DMS114 treated with DMSO at 0.1 percent for 48 hours (cell line): ENCODE measurements at regions not wholly inside any gene's neighbourhood (a gene's known extent, or its start where the extent isn't known, plus 50 kb on each side); places are given as distances from the start of the nearest gene placed in this dataset.

Experiments used
- DNase-seq: peaks from one replicate; lab custom pipeline; 2025; ENCODE audit not compliant: unreplicated experiment; lab: John Stamatoyannopoulos, UW

DNA sequence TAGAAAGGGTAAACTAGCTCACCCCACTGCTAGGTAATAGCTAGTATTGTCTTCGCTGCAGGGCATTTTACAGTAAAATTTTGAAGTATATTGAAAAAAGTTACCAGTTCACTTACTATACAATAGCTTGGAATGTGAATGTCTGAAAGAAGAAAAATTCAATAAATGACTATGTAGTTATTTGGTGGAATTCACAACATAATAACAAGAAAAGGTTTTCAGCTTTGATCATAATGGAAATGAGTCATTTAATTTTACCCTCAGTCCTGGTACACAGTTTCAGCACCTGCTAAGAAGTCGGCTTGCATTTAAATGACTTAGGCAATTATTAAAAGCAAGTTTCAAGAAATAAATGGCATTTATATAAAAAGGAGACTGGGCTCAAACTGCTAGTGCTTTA, 90.4 kb downstream of the NUP35 start:
- DNase-seq: no peak

DNA sequence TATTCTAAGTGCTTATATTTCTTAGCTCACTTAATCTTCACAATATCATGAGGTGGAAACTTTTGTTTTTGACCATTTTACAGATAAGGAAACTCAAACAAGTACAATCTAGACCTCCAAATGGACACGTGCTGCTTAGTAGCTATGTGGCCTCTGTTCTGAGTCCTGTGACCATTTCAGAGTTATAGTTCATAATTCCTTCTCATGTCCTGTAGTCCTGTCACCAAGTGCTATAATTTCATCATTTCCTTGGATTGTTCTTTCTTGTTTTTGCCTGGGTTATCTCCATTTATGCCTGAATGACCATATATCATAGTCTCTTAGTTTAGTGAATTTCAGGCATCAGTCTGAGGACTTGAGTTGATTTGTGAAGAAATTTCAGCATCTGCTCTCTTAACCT, 91.7 kb downstream of the NUP35 start:
- DNase-seq: no peak

DNA sequence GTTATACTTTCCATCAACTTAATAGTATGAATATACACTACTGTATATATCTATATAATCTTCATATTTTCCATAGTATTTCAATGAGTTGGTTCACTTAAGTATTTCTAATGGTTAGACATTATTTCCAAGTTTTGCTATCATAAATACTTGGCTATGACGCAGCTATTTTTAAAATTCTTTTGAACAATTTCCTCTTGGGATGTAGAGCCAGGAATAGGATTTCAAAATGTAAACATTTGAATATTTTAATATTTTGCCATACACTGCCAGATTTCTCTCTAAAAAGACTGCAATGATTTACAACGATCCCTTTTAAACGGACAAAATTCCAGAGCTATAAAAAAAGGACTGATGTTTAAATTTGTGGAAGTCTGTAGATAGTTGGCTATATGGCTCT, 95.6 kb downstream of the NUP35 start:
- no peak for DNase-seq

DNA sequence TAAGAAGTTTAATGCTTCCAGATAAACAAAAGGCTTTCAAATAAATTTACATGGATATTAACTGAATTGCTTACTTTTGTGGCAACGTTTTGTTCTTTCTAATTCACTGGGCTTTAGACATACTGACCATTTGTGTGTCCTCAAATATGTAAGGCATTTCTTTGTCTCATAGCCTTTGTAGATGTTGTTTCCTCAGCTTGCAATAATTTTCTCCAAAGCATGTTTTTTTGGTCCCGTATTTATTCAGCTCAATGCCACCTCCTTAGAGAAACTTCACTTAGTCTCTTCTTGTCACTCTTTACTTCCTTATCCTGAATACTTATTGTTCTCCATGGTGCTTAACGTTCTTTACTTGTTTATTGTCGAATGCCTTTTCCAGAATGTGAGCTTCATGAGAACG, 98.5 kb downstream of the NUP35 start:
- no peak for DNase-seq

DNA sequence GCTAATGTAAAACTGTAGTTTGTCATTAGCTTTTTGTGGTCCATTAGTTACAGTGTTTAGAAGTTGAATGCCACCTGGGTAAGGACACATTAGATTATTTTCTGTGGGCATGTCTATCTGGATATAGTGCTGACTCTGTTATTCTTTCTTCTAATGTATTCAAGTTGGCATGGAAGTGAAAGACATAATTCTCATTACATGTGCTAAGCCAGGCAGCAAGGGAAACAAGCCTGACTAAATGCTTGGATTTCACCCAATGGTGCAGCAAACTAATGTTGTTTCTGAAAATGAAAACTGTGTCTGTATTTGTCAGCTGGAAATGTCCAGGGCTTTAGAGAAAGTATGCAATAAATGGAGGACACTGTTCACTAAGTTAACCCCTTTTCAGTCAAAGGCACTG, 100.7 kb downstream of the NUP35 start:
- no peak for DNase-seq

DNA sequence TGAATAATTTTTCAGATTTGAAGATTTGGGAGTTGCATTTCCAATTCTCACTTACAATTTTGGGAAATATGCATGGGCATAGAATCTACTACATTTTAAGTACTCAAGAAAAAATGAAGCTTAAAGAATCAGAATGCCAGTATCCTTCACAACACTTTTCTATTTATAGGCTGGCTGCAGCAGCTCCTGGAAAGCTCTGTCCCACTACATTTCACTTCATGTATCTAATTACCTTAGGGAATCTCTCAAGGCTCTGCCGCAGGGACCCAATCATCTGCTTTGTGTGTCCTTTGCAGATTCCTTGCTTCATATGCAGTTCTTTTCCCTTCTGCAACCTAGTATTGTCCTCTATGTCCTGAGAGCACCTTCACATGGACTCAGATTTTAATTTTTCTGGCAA, 102.9 kb downstream of the NUP35 start:
- DNase-seq: no peak

DNA sequence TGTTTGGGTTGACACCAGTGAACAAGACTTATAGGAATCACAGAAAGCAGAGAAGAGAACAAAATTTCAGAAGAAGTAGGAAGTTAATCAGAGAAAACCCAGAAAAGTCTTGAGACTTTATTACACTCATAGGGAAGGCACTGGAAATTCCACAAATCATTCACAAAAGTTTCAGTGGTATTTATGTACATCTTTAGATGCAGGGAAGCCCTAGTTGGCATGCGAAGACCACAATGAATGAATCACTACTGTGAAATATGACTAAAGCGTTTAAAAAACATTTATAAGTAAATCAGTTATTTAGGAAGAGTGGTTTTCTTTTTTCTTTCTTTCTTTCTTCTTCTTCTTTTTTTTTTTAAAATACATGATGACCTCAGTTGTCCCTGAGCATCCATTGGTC, 105.1 kb downstream of the NUP35 start:
- DNase-seq: no peak

DNA sequence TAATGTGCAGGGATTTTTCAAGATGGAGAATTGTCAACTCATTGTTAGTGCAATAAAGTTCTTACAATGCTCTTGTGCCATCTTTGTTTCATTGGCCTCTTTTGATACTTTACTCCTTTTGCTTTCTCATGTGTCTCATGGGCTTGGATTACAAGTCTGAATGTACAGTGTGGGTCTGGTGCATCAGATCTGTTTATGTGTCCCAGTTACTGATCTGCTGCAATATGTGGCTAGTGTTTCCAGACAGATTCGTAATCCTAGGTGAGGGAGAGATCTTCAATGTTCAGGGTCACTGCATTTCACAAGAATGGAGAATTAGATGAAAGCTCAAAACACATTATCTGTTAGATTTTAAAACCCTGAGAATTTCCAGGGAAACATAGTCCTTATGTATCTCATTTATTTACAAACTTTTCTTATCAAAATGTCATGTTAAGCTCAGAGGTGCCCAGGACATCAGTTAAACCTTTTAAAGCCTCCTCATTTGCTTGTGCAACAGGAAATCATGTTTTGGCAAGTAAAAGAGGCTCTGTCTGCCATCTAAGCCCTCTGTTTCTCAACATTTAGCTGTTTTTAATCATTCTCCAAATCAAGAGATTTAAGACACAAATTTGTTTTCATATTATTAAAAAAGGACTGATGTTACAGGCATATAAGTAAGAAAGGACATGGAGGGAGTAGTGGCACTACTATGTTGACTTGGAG, 108.1 kb downstream of the NUP35 start:
- no peak for DNase-seq

DNA sequence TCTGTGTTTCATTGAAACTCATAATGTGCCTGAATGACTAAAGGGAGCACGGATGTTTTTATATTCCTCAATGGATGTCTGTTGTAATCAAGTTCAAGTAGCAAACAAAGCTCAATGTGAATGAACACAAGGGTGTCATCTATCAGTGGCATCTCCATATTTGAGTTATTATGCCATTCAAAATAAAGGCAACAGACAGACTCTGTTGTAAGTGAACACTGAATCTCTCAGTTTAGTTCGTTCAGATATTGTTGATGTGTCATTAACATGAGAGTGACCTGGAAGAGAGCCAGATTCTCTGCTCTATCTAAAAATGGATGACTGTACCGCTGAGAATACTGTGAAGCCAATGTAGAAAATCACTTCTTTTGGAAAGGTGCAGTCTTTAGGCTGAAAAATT, 118.7 kb downstream of the NUP35 start:
- no peak for DNase-seq

DNA sequence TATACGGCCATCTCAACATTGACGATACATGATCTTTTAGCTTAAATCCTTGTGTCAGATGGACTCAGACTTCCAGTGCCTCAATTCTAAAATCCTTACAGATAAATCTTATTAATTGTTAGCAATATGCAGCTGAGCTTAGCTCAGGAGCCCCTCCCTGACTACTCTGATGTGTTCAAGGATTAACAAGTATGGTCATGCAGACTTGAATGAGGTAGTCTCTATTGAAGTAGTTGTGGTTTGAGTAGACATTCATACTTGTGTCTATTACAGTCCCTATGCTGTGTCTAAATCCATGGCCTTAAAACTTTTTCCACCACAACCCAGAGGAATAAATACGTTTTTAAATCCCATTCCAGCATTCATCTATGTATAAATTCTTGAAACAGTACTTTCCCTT, 119.5 kb downstream of the NUP35 start:
- no peak for DNase-seq

DNA sequence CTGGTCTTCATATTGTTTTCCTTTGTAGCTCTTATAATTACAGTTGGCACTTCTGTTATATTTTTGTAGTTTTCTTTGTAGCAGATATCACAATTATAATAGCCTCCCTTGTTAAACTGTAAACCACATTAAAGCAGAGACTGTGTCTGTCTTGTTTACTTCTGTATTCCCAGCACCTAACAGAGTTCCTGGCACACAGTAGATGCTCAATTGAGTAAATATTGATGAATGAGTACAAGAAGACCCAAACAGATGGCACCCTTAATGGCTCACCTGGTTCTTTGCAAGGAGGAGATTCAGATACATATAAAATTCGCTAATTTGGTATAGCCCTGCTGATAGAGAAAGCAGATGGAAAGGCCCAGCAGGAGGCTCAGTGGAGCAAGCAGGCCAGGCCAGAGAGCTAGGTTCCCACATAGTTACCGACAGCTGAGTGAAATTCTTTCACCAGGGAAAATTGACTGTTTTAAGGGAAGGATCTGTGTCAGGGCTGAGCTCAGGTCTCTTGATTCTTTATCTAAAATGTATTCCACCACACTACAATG, 120.1 kb downstream of the NUP35 start:
- DNase-seq: no peak

DNA sequence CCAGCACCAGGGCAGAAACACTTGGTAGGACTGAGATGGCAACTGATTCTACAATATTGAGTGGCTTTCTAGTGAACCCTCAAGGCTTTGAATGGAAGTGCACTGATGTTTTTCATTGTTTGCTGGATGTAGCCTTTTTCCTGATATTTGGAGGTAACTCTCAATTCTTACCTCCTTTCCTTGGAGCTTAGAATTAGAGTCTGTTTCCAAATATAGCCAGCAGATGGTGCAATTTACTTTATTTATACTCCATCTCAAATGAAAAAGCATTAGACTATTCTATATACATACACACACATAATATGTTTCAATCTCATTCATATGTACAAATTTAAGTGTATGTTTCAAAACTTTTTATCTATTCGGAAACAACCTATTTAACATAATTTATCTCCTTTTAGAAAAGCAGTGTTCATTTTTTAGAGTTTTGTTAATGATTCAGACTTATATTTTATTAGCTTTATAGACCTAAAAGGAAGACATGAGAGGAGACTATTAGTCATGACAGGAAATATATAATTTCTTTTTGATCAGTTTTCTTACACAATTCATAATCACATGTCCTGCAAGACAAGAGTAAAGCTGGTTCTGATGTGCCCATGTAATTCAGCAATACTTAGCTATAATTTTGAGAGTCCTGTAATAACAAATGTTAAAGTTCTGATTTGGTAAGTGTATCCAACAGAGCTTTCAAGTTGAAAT, 124.8 kb downstream of the NUP35 start:
- peak; percentile 9 for DNase-seq

DNA sequence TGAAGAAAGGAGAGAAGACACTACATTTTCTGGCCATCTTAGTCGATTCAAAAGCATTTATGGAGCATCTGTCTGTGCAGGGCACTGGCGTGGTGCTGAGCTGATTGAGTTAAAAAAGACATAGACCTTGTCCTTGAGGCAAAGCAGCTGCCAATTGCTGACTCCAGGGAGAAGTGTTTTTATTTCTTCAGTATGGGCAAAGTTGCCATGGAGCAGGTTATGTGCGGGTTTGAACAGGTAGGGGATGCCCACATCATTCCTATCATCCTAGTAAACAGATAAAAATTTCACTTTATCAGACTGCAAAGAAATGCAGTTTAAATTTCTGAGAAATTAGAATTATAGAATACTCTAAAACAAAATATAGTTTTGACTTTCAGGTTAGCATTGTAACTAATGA, 125.8 kb downstream of the NUP35 start:
- DNase-seq: no peak

DNA sequence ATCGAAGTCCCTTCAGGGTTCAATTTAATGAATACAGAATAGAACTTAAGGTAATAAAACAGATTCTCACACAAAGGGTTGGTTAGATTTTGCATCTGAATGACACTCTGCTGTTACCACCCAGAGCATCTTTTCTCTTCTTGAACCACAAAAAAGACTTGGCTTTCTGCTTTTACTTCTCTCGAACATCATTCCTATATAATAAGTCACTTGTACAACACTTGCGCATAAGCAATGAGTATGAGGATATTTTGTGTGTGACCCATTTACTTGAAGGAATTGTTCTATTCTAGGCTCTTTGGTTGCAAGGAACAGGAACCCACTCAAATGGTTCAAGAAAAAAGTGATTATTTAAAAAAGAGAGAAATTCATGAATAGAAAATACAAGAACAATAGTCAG, 126.2 kb downstream of the NUP35 start:
- no peak for DNase-seq

DNA sequence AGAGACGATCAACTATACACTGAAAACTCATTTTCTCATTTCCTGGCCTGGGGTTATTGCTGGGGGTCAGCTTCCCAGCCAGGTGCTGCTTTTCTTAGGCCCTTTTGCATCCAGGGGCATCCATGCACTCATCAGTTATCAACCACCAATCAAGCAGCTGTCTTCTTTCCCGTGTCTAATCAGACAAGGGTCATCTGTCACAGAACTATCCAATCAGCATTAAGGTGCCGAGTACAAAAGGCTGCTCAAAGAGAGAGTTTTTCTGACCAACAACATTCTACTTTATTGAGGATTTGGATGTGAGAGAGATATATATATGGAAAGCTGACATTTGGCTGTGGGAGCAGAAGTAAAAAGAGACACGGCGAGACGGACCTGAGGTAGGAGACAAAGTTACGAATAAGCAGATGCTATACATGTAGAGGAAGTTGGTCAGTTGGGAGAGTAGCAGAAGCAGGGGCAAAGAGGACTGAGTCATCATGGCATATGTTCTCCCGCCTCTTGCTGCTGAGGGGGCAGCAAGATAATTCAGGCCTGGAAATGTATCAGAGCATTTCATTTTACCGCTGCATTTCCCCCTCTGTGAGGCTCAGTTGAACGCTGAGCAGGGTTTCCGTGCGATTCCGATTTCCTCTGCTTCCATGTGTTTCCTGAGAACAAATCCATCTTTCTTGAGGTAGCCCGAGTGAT, 129.3 kb downstream of the NUP35 start:
- DNase-seq: no peak

DNA sequence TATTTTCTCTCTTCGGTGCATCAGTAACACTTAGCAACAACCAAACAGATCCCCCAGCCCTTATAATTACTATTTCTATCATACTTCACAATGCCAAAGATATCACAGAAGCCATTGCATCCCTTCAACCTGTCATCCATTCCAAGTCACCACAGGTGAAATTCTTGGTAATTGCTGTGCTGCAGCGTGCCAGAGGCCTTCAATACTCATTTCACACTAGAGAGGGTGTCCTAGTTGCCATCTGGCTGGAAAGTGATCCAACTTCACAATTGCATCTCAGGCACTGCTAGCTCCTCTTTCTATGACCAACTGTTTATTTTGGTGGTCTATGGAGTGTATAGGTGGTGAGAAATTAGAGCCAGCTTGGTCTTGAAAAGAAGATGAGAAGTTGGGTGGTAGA, 131.2 kb downstream of the NUP35 start:
- DNase-seq: no peak

DNA sequence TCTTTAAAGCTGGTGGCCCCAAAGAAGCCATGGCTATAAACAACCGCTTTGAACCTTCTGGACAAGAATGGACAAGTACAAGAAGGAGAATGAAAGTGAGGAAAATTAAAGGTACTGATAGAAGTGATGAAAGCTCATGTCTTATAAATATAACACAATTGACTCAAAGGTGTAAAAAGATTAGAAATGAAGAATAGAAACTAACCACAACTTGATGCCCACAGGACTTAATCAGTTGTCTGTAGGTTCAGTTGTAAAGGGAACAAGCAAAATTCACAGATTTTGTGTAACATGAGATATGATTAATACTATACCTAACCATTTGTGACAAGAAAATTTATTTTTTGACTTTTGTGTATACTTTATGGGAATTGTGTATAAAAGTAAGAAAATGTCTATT, 135.7 kb downstream of the NUP35 start:
- DNase-seq: no peak

DNA sequence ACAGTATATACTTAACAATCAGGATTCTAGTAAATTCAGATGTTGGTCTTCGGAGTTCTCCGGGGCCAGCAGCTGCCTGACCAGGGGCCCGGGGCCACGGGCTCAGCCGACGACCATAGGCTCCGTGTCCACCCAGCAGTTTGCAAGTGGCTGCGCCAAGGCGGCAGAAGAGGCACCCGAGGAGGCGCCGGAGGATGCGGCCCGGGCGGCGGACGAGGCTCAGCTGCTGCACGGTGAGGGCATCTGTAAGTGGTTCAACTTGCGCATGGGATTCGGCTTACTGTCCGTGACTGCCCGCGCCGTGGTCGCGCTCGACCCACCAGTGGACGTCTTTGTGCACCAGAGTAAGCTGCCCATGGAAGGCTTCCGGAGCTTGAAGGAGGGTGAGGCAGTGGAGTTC, 136.3 kb downstream of the NUP35 start:
- DNase-seq: no peak

DNA sequence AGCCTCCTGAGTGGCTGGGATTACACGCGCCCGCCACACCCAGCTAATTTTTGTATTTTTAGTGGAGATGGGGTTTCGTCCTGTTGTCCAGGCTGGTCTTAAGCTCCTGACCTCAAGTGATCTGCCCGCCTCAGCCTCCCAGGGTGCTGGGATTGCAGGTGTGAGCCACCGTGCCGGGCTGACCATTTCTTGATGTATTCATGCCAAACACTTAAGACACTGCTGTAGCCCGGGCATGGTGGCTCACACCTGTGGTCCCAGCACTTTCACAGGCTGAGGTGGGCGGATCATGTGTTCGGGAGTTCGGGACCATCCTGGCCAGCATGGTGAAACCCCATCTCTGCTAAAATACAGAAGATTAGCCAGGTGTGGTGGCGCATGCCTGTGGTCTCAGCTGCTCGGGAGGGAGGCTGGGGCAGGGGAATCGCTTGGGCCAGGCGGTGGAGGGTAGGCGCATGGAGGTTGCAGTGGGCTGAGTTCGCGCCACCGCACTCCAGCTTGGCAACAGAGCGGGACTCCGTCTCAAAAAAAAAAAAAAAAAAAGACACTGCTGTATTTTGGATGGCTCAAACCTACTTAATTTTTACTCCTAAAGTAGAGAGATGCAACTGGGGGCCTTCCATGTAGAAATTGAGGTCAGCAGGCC, 140.8 kb downstream of the NUP35 start:
- no peak for DNase-seq

DNA sequence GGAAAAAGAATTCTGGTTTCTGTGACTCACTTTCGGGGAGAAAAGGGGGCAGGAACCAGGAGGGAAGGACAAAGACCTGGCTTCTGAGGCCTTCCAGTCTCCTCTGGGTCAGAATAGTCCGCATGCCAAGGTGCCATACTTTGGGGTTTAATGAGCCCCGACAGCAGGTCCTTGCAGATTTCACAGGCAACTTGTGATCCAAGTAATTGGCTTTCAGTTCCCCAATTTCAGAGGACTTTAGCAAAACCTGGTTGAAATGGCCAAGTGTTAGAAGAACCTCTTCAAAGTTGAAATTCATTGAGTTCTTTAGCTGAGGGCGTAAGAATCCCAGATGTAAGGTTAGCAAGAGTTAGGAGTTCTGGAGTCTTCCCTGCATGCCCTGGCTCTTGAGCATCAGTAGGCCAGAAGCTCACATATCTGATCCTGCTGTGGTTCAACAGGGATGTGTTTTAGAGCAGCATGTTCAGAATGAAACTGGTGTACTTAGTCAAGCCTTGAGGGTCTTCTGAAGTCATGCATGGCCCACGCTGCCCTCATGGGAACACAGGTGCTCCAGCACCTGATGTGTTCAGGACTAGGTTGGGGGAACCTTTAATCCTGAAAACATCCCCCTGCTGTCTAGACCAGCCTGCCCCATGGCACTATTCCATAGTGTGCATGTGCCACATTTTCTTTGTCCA, 143.0 kb downstream of the NUP35 start:
- no peak for DNase-seq

DNA sequence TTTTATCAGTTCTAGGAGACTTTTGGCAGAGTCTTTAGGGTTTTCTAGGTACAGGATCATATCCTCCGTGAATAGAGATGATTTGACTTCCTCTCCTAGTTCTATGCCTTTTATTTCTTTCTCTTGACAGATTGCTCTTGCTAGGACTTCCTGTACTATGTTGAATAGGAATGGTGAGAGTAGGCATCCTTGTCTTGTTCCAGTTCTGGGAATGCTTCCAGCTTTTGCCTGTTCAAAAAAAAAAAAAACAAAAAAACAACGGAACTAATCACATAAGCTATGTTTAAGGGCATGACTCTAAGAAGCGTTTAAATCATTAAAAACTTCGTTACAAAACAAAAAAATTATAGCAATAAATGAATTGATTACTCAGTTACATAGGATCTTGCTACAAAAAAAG, 145.7 kb downstream of the NUP35 start:
- no peak for DNase-seq
